ENCODE measurements at regions not wholly inside any gene's neighbourhood (a gene's known extent, or its start where the extent isn't known, plus 50 kb on each side); places are given as distances from the start of the nearest gene placed in this dataset.

GRCh38 chr3:109644746-109645145, 307.4 kb upstream of the DPPA4 start:
- TF ChIP-seq ZNF384 (IDR thresholded peaks at IDR 0.05) (no peak), SP1 (IDR thresholded peaks at IDR 0.05) (no peak), LEF1 (IDR thresholded peaks at IDR 0.05; ENCODE audit: borderline replicate concordance) (no peak), CTBP1 (IDR thresholded peaks at IDR 0.05; ENCODE audit: borderline replicate concordance) (no peak)
- TF ChIP-seq, protein P1, sequence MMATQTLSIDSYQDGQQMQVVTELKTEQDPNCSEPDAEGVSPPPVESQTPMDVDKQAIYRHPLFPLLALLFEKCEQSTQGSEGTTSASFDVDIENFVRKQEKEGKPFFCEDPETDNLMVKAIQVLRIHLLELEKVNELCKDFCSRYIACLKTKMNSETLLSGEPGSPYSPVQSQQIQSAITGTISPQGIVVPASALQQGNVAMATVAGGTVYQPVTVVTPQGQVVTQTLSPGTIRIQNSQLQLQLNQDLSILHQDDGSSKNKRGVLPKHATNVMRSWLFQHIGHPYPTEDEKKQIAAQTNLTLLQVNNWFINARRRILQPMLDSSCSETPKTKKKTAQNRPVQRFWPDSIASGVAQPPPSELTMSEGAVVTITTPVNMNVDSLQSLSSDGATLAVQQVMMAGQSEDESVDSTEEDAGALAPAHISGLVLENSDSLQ (IDR thresholded peaks at IDR 0.05): no peak
- ChIA-PET CTCF (no interaction called here), POLR2A (no interaction called here)
- no peak for DNase-seq (ENCODE audit: extremely low spot score)

DNA sequence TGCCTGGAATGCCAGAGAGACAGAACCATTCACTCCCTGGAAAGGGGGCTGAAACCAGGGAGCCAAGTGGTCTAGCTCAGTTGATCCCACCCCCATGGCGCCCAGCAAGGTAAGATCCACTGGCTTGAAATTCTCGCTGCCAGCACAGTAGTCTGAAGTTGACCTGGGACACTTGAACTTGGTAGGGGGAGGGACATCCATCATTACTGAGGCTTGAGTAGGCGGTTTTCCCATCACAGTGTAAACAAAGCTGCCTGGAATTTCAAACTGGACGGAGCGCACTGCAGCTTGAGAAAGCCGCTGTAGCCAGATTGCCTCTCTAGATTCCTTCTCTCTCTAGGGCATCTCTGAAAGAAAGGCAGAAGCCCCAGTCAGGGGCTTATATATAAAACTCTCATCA, 310.7 kb upstream of the DPPA4 start:
- no peak for DNase-seq (ENCODE audit: extremely low spot score)
- no peak for TF ChIP-seq ELF4 (IDR thresholded peaks at IDR 0.05)
- TF ChIP-seq TARDBP (IDR thresholded peaks at IDR 0.05): no peak
- TF ChIP-seq HDGF (IDR thresholded peaks at IDR 0.05; ENCODE audit: borderline replicate concordance): no peak
- TF ChIP-seq NFRKB (IDR thresholded peaks at IDR 0.05): no peak
- TF ChIP-seq, protein P1 (IDR thresholded peaks at IDR 0.05): no peak
- no peak for TF ChIP-seq ARNT (IDR thresholded peaks at IDR 0.05)
- TF ChIP-seq SUZ12 (IDR thresholded peaks at IDR 0.05): no peak
- no peak for TF ChIP-seq FOXA1 (IDR thresholded peaks at IDR 0.05)
- ChIA-PET CTCF (no interaction called here), POLR2A (no interaction called here)

DNA sequence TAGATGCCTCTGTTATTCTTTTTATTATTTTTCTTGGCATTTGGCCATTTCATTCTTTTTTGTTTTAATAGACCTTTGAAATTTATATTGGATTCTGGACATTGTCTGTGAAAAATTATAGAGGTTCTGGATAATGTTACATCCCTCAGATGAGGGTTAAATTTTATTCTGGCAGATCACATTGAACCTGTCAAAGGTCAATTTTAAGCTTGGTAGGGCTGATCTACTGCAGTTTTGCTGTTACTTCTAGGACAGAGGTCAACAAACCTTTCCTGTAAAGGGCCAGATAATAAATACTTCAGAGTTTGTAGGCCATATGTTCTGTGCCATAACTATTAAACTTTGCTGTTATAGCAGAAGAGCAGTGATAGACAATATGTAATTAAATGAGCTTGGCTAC, 318.9 kb upstream of the DPPA4 start:
- DNase-seq (ENCODE audit: extremely low spot score): no peak
- POLR2A ChIA-PET: no interaction called here
- no peak for TF ChIP-seq FOXM1 (IDR thresholded peaks at IDR 0.05; ENCODE audit: borderline replicate concordance)
- TF ChIP-seq HDGF (IDR thresholded peaks at IDR 0.05; ENCODE audit: borderline replicate concordance): no peak
- TF ChIP-seq, protein P1 (IDR thresholded peaks at IDR 0.05): no peak
- TF ChIP-seq ARNT (IDR thresholded peaks at IDR 0.05): no peak
- TF ChIP-seq SP1 (IDR thresholded peaks at IDR 0.05): no peak
- no peak for TF ChIP-seq ELF4 (IDR thresholded peaks at IDR 0.05)
- no peak for TF ChIP-seq BHLHE40 (IDR thresholded peaks at IDR 0.05; ENCODE audit: borderline replicate concordance)
- CTCF ChIA-PET: no interaction called here

DNA sequence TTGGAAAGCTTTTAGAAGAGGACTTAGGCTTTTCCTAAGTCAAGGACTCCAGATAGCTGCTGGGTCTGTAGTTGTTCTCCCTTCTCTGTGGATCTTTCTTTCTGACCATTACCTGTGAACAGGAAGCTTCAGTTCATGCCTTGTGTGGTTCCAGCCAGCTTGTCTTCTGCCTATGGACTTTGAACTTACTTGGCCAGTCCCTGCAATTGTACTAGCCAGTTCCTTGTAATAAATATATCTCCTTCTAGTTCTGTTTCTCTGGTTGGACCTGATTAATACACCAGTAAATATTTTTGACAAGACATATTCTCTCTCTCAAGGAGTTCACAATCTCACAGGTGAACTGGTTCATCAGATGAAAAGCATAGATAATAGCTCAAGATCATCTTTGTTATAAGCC, 341.3 kb upstream of the DPPA4 start:
- no peak for DNase-seq (ENCODE audit: extremely low spot score)
- ChIA-PET POLR2A (no interaction called here), CTCF (no interaction called here)
- no peak for TF ChIP-seq HDGF (IDR thresholded peaks at IDR 0.05; ENCODE audit: borderline replicate concordance)
- no peak for TF ChIP-seq SUZ12 (IDR thresholded peaks at IDR 0.05)
- no peak for TF ChIP-seq BHLHE40 (IDR thresholded peaks at IDR 0.05; ENCODE audit: borderline replicate concordance)
- no peak for TF ChIP-seq FOXA1 (IDR thresholded peaks at IDR 0.05)
- TF ChIP-seq SP1 (IDR thresholded peaks at IDR 0.05): no peak
- TF ChIP-seq TARDBP (IDR thresholded peaks at IDR 0.05): no peak
- TF ChIP-seq FOXM1 (IDR thresholded peaks at IDR 0.05; ENCODE audit: borderline replicate concordance): no peak
- no peak for TF ChIP-seq NFRKB (IDR thresholded peaks at IDR 0.05)
- no peak for TF ChIP-seq ARNT (IDR thresholded peaks at IDR 0.05)
- TF ChIP-seq LEF1 (IDR thresholded peaks at IDR 0.05; ENCODE audit: borderline replicate concordance): no peak
- TF ChIP-seq, protein P1 (IDR thresholded peaks at IDR 0.05): no peak
- no peak for TF ChIP-seq ZNF384 (IDR thresholded peaks at IDR 0.05)

DNA sequence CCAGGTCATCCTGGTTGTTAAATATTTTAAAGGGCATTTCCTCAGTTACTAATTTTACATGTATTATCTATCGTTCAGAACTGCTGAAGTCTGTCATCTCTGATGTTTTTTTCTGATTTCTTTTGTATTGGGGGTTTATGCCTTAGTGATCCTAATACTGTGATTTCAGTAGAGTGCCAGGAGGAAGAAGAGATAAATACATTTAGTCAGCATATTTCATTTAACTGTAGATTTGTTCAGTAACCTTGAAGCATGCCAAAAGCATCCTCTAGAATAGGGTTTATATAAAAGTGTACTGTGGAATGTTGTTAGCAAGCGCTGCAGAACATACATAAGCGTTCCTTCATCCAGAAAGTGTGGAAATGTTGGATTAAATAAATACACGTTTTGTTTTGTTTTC, 342.3 kb upstream of the DPPA4 start:
- CTCF ChIA-PET: no interaction called here
- POLR2A ChIA-PET: no interaction called here
- TF ChIP-seq FOXA1 (IDR thresholded peaks at IDR 0.05) (no peak), ZNF384 (IDR thresholded peaks at IDR 0.05) (no peak), CTBP1 (IDR thresholded peaks at IDR 0.05; ENCODE audit: borderline replicate concordance) (no peak), LEF1 (IDR thresholded peaks at IDR 0.05; ENCODE audit: borderline replicate concordance) (no peak), BHLHE40 (IDR thresholded peaks at IDR 0.05; ENCODE audit: borderline replicate concordance) (no peak)
- DNase-seq (ENCODE audit: extremely low spot score): no peak

- TF ChIP-seq BHLHE40 (IDR thresholded peaks at IDR 0.05; ENCODE audit: borderline replicate concordance) (no peak), NFRKB (IDR thresholded peaks at IDR 0.05) (no peak), SP1 (IDR thresholded peaks at IDR 0.05) (no peak), HDGF (IDR thresholded peaks at IDR 0.05; ENCODE audit: borderline replicate concordance) (no peak), LEF1 (IDR thresholded peaks at IDR 0.05; ENCODE audit: borderline replicate concordance) (no peak)
- TF ChIP-seq, protein P1 (IDR thresholded peaks at IDR 0.05): no peak
- ChIA-PET CTCF (no interaction called here), POLR2A (no interaction called here)
- DNase-seq (ENCODE audit: extremely low spot score): no peak
These were observed 346.4 kb upstream of the DPPA4 start for GRCh38 chr3:109683746-109684145.

Data from HEK293T (cell line).